ENCODE measurements at regions not wholly inside any gene's neighbourhood (a gene's known extent, or its start where the extent isn't known, plus 50 kb on each side); places are given as distances from the start of the nearest gene placed in this dataset.

DNA sequence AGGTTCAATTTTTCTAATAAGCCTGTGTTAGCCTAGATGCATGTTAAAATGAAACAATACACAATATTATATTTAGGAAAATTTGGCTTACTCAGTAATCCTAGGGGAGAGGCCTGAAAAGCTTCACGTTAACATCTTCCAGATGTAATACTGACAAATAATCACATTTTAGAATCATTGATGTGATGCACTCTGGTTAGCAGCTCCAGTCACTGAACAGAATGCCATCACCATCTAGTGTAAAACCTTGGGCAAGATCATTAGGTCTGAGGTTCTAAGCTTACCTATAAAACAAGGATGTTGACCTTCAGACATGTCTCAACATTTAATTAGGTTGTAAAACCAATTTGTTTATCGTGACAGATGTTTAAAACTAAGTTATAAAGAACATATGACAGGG lies 1704.8 kb downstream of the STIM2 start:
- Histone ChIP-seq H3K27ac (no peak overlapping the region), H3K4me1 (no peaks in the 10 kb centered on the region), H3K27me3 (no peaks in the 10 kb centered on the region), H3K9me3 (peaks cover 0 to 8% (median 0%) of the 10 kb centered on the region in 12 donors), H3K36me3 (no peaks in the 10 kb centered on the region), H3K4me3 (no peak overlapping the region)
- 67 to 78% (median 73%) methylated on average over 2 of the region's 2 CpGs for WGBS, 4 donors
- ATAC-seq (no peak), DNase-seq (no peak)
- intact Hi-C loops (cut with DNase I), result no loop called here
- TF ChIP-seq, protein P1, sequence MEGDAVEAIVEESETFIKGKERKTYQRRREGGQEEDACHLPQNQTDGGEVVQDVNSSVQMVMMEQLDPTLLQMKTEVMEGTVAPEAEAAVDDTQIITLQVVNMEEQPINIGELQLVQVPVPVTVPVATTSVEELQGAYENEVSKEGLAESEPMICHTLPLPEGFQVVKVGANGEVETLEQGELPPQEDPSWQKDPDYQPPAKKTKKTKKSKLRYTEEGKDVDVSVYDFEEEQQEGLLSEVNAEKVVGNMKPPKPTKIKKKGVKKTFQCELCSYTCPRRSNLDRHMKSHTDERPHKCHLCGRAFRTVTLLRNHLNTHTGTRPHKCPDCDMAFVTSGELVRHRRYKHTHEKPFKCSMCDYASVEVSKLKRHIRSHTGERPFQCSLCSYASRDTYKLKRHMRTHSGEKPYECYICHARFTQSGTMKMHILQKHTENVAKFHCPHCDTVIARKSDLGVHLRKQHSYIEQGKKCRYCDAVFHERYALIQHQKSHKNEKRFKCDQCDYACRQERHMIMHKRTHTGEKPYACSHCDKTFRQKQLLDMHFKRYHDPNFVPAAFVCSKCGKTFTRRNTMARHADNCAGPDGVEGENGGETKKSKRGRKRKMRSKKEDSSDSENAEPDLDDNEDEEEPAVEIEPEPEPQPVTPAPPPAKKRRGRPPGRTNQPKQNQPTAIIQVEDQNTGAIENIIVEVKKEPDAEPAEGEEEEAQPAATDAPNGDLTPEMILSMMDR (IDR thresholded peaks at IDR 0.05), result no peak
- no peak for TF ChIP-seq POLR2A (IDR thresholded peaks at IDR 0.05)

DNA sequence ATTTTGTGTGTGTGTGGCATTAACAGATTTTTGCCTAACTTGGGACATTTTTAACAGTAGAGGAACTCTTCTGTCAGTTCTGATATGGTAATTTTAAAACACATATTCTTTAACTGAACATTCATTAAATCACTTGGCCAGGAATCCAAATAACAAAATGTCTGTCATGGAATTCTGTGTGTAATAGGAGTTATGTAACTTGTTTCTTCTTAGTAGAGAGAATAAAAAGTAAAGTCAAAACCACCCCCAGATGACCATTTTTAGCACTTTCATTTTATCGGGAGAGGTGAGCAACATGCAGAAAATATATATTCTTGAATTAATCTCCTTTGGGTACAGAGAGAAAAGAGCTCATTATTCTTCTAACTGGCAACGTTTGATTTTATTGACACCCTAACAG lies 1740.3 kb downstream of the STIM2 start:
- no peak for TF ChIP-seq POLR2A (IDR thresholded peaks at IDR 0.05)
- TF ChIP-seq, protein P1 (IDR thresholded peaks at IDR 0.05), result no peak

DNA sequence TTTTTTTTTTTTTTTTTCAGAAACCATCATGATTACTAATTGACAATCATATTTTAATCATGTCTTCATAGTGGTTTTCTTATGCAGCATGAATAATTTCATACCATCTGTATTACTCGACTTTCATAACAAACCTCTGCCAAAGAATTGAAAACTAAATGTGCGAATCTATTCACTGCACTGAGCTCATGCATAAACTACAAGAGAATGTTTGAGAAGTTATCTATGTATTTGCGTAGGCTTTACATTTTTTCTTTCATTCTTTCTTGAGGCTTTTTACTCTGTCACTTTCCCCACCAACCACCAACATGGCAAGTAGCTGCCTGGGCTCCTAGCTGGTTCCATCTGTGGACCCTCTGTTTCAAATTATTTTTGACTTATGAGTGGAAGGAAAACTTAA lies 1761.0 kb downstream of the STIM2 start:
- intact Hi-C loops (cut with DNase I), result no loop called here
- no peaks in the 10 kb centered on the region for H3K36me3 ChIP-seq
- H3K4me3 ChIP-seq, result no peak overlapping the region
- TF ChIP-seq POLR2A (IDR thresholded peaks at IDR 0.05), result no peak
- TF ChIP-seq, protein P1 (IDR thresholded peaks at IDR 0.05), result no peak
- 57 to 72% (median 64%) methylated on average over 3 of the region's 3 CpGs for WGBS, 4 donors
- no peaks in the 10 kb centered on the region for H3K9me3 ChIP-seq
- DNase-seq (no peak), ATAC-seq (no peak)
- H3K4me1 ChIP-seq, result no peaks in the 10 kb centered on the region
- H3K27ac ChIP-seq, result no peak overlapping the region
- no peaks in the 10 kb centered on the region for H3K27me3 ChIP-seq

More for the DNA sequence above, 1740.3 kb downstream of the STIM2 start:
- Histone ChIP-seq H3K36me3 (no peaks in the 10 kb centered on the region), H3K4me1 (no peaks in the 10 kb centered on the region), H3K27me3 (no peaks in the 10 kb centered on the region), H3K9me3 (no peaks in the 10 kb centered on the region), H3K4me3 (no peak overlapping the region), H3K27ac (no peak overlapping the region)
- 71 to 86% (median 80%) methylated on average over 2 of the region's 2 CpGs for WGBS, 4 donors
- ATAC-seq (no peak), DNase-seq (no peak)
- intact Hi-C loops (cut with DNase I), result no loop called here

DNA sequence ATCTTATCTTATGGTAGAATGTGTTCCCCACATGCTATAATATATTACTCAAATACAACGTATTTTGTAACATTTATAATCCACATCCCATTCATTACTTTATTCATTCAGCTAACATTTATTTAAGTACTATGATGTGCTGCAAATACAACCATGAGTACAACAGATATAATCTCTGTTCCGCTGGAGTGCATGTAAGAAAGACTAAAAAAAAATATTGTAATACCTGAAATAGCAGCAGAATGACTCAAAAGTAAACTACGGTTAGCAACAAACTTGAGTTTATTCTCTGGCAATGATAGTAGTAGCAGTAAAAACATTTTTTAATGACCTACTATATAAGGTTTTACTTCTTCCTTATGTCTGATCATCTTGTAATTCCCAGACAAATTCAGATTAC lies 1776.3 kb downstream of the STIM2 start:
- no peaks in the 10 kb centered on the region for H3K36me3 ChIP-seq
- ATAC-seq (no peak), DNase-seq (no peak)
- 82 to 87% (median 84%) methylated on average over 3 of the region's 3 CpGs for WGBS, 4 donors
- H3K4me1 ChIP-seq, result no peaks in the 10 kb centered on the region
- no peak overlapping the region for H3K4me3 ChIP-seq
- no peak overlapping the region for H3K27ac ChIP-seq
- no peak for TF ChIP-seq POLR2A (IDR thresholded peaks at IDR 0.05)
- TF ChIP-seq, protein P1 (IDR thresholded peaks at IDR 0.05), result no peak
- intact Hi-C loops (cut with DNase I), result no loop called here
- H3K27me3 ChIP-seq, result no peaks in the 10 kb centered on the region
- no peaks in the 10 kb centered on the region for H3K9me3 ChIP-seq

All from heart left ventricle (tissue), 16 donors.